Fibroblast of peridontal ligament (primary cell): ENCODE measurements at regions not wholly inside any gene's neighbourhood (a gene's known extent, or its start where the extent isn't known, plus 50 kb on each side); places are given as distances from the start of the nearest gene placed in this dataset.
A peak's percentile ranks its signal among the peaks of the same experiment; 100 is the strongest.

ENCODE experiments used
- DNase-seq: peaks from one replicate; pipeline ENCODE4 v3.0.0-alpha.2; 2010; ENCODE audit errors: extremely low read depth

GRCh38 chr18:34159691-34160185 is 65.0 kb downstream of the NOL4 start:
- no peak for DNase-seq

- no peak for DNase-seq
Measured at GRCh38 chr18:34158881-34159690, 65.6 kb downstream of the NOL4 start.

- peak; percentile 21 for DNase-seq
Measured at GRCh38 chr18:34153711-34154110, 71.0 kb downstream of the NOL4 start.

- DNase-seq: no peak
Measured at GRCh38 chr18:34131006-34131405, 93.7 kb downstream of the NOL4 start.

- peak; percentile 2 for DNase-seq
Measured at GRCh38 chr18:34128436-34128835, 96.3 kb downstream of the NOL4 start.

- DNase-seq: no peak
Measured at GRCh38 chr18:34126121-34126520, 98.6 kb downstream of the NOL4 start.

- DNase-seq: peak; percentile 70
Measured at GRCh38 chr18:34122724-34123334, 101.9 kb downstream of the NOL4 start.

GRCh38 chr18:34121200-34121721 is 103.5 kb downstream of the NOL4 start:
- DNase-seq: peak; percentile 33

- no peak for DNase-seq
Measured at GRCh38 chr18:34120294-34120693, 104.4 kb downstream of the NOL4 start.

GRCh38 chr18:34117319-34117718 is 107.4 kb downstream of the NOL4 start:
- no peak for DNase-seq

GRCh38 chr18:34115409-34116081 is 109.2 kb downstream of the NOL4 start:
- DNase-seq: no peak

GRCh38 chr18:34114996-34115395 is 109.7 kb downstream of the NOL4 start:
- no peak for DNase-seq

GRCh38 chr18:34108206-34108605 is 116.5 kb downstream of the NOL4 start:
- DNase-seq: no peak

- no peak for DNase-seq
Measured at GRCh38 chr18:34098109-34098508, 126.6 kb downstream of the NOL4 start.

- DNase-seq: no peak
Measured at GRCh38 chr18:34097312-34097711, 127.4 kb downstream of the NOL4 start.

- no peak for DNase-seq
Measured at GRCh38 chr18:34094148-34094547, 130.6 kb downstream of the NOL4 start.

GRCh38 chr18:34092796-34093195 is 131.9 kb downstream of the NOL4 start:
- no peak for DNase-seq

GRCh38 chr18:34086370-34086769 is 138.3 kb downstream of the NOL4 start:
- no peak for DNase-seq

GRCh38 chr18:34085140-34085739 is 139.5 kb downstream of the NOL4 start:
- no peak for DNase-seq

- no peak for DNase-seq
Measured at GRCh38 chr18:34084635-34085034, 140.1 kb downstream of the NOL4 start.

- no peak for DNase-seq
Measured at GRCh38 chr18:34083910-34084535, 140.7 kb downstream of the NOL4 start.

GRCh38 chr18:34077599-34077998 is 147.1 kb downstream of the NOL4 start:
- no peak for DNase-seq
